HepG2 (cell line): ENCODE measurements at regions not wholly inside any gene's neighbourhood (a gene's known extent, or its start where the extent isn't known, plus 50 kb on each side); places are given as distances from the start of the nearest gene placed in this dataset.

Experiments
- ATAC-seq: fragments of 200-7000 bp; cut with Tn5 transposase; 3 replicates; pipeline ENCODE4 v1.9.1; 2020; ENCODE audit warnings: mild to moderate bottlenecking, moderate library complexity
- BruUV-seq: library from RNA; stranded (reverse); fragments of 400-500 nt; replicated peaks from 2 replicates; lab custom pipeline; 2021; lab: Mats Ljungman, UMichigan
- CTCF ChIA-PET: fragments of 300-600 bp; formaldehyde crosslinking; extraction: SDS; loops from one replicate; lab custom pipeline; 2021; ENCODE audit warnings: low total read pairs, inconsistent platforms, low intra/inter-chr PET ratio; lab: Yijun Ruan, JAX
- POLR2A ChIA-PET: fragments of 350-600 bp; sonication (Branson Sonifier 250); formaldehyde crosslinking; loops from one replicate; lab custom pipeline; 2020; ENCODE audit warnings: antibody characterized with exemption, inconsistent platforms; lab: Yijun Ruan, JAX
- DNase-seq: peaks from one replicate; pipeline ENCODE4 v3.0.0-alpha.2; 2015; ENCODE audit warnings: low spot score
- FAIRE-seq: peaks from 3 replicates; lab custom pipeline; 2011; peaks lifted over from hg19 to GRCh38; lab: Jason Lieb, UNC
- H2AFZ ChIP-seq: one replicate; pipeline ENCODE4 v1.6.1; 2011; ENCODE audit warnings: low read length, inconsistent platforms
- H3K27ac ChIP-seq: fragments of 300-600 bp; 3 replicates; pipeline ENCODE4 v1.8.0; 2011; ENCODE audit warnings: mixed run types, mild to moderate bottlenecking, mixed read lengths, low read length, inconsistent platforms; ENCODE audit not compliant: insufficient read depth; ENCODE audit errors: extremely low read length
- H3K27me3 ChIP-seq, 2 experiments: fragments of 200-600 bp in 1 of 2; 2 replicates in 1 of 2; 3 replicates in 1 of 2; pipeline versions ENCODE4 v1.6.0 to v1.8.0; 2011; ENCODE audit warnings: low read length in 2 of 2, mild to moderate bottlenecking in 2 of 2, moderate library complexity in 2 of 2, inconsistent platforms in 1 of 2; ENCODE audit not compliant: insufficient read depth in 2 of 2, control insufficient read depth in 1 of 2
- H3K36me3 ChIP-seq, 2 experiments: fragments of 200-600 bp in 1 of 2; replicated peaks in 1 of 2; 2 replicates in 1 of 2; 3 replicates in 1 of 2; pipeline versions ENCODE4 v1.5.1 to v1.8.0; 2011; ENCODE audit warnings: low read length in 2 of 2, inconsistent platforms in 1 of 2; ENCODE audit not compliant: insufficient read depth in 2 of 2, control insufficient read depth in 1 of 2
- H3K4me1 ChIP-seq: 2 replicates; pipeline ENCODE4 v1.5.1; 2012; ENCODE audit warnings: low read length, inconsistent platforms; ENCODE audit not compliant: insufficient read depth
- H3K4me2 ChIP-seq: 2 replicates; pipeline ENCODE4 v1.6.0; 2011; ENCODE audit warnings: low read depth, low read length, inconsistent platforms
- H3K4me3 ChIP-seq, 3 experiments: fragments of 200-600 bp in 1 of 3; sonication (generic), shearing (Covaris generic) in 1 of 3; replicated peaks in 1 of 3; 2 replicates each; pipeline ENCODE4 v1.5.1; 2011 to 2016; ENCODE audit warnings: low read length in 3 of 3, inconsistent platforms in 2 of 3, low read depth in 2 of 3, mild to moderate bottlenecking in 2 of 3, control low read depth in 1 of 3, mixed read lengths in 1 of 3; ENCODE audit not compliant: insufficient read depth in 1 of 3
- H3K79me2 ChIP-seq: one replicate; pipeline ENCODE4 v1.6.1; 2011; ENCODE audit warnings: low read length, inconsistent platforms; ENCODE audit not compliant: insufficient read depth
- H3K9ac ChIP-seq: 2 replicates; pipeline ENCODE4 v1.6.0; 2011; ENCODE audit warnings: mild to moderate bottlenecking, low read depth, low read length, inconsistent platforms; ENCODE audit not compliant: insufficient read depth
- H3K9me3 ChIP-seq: 2 replicates; pipeline ENCODE4 v1.5.1; 2012; ENCODE audit warnings: mild to moderate bottlenecking, low read length
- H4K20me1 ChIP-seq: 2 replicates; pipeline ENCODE4 v1.6.0; 2011; ENCODE audit warnings: inconsistent platforms, mild to moderate bottlenecking, low read length, moderate library complexity; ENCODE audit not compliant: insufficient read depth
- ARNT2 ChIP-seq: sonication (generic); formaldehyde crosslinking; IDR thresholded peaks from 2 replicates; pipeline ENCODE4 v1.8.0; 2022; ENCODE audit warnings: mild to moderate bottlenecking, low read depth, missing genetic modification reagents, moderate library complexity
- BRF2 ChIP-seq: sonication (generic); formaldehyde crosslinking; IDR thresholded peaks from 2 replicates; pipeline ENCODE4 v1.8.1; 2022; ENCODE audit warnings: mild to moderate bottlenecking, missing genetic modification reagents
- CBX5 ChIP-seq: sonication (generic); formaldehyde crosslinking; IDR thresholded peaks from 2 replicates; pipeline ENCODE4 v1.4.0; 2020; ENCODE audit warnings: missing genetic modification reagents, borderline replicate concordance
- CC2D1A ChIP-seq: sonication (generic); formaldehyde crosslinking; IDR thresholded peaks from 2 replicates; pipeline ENCODE4 v1.8.1; 2023; ENCODE audit warnings: mild to moderate bottlenecking, missing genetic modification reagents
- HNRNPK ChIP-seq: fragments of 200-400 bp; formaldehyde crosslinking; IDR thresholded peaks from 2 replicates; pipeline ENCODE4 v1.6.1; 2018; ENCODE audit warnings: low read length, low read depth, moderate library complexity, mild to moderate bottlenecking; ENCODE audit not compliant: poor library complexity, severe bottlenecking
- KDM2A ChIP-seq: sonication (generic); formaldehyde crosslinking; IDR thresholded peaks from 2 replicates; pipeline ENCODE4 v1.4.0; 2020; ENCODE audit warnings: low read depth, missing genetic modification reagents, borderline replicate concordance
- MIXL1 ChIP-seq: IDR thresholded peaks from 2 replicates; pipeline ENCODE4 v1.6.1; 2016
- POLR2AphosphoS5 ChIP-seq: IDR thresholded peaks from 2 replicates; pipeline ENCODE4 v1.6.1; 2012; ENCODE audit warnings: low read depth, low read length
- PRMT3 ChIP-seq: sonication (generic); formaldehyde crosslinking; IDR thresholded peaks from 2 replicates; pipeline ENCODE4 v1.8.1; 2022; ENCODE audit warnings: low read depth, mild to moderate bottlenecking, moderate library complexity, missing genetic modification reagents, borderline replicate concordance
- SP2 ChIP-seq: sonication (generic); formaldehyde crosslinking; IDR thresholded peaks from 2 replicates; pipeline ENCODE4 v1.5.1; 2020; ENCODE audit warnings: mild to moderate bottlenecking, missing genetic modification reagents
- ZMYM4 ChIP-seq: sonication (generic); formaldehyde crosslinking; IDR thresholded peaks from 2 replicates; pipeline ENCODE4 v1.8.1; 2023; ENCODE audit warnings: mild to moderate bottlenecking, missing genetic modification reagents
- ZNF160 ChIP-seq: sonication (generic); formaldehyde crosslinking; IDR thresholded peaks from 2 replicates; pipeline ENCODE4 v1.8.0; 2022; ENCODE audit warnings: mild to moderate bottlenecking, inconsistent platforms, missing genetic modification reagents
- ZNF20 ChIP-seq: sonication (generic); formaldehyde crosslinking; IDR thresholded peaks from 2 replicates; pipeline ENCODE4 v1.4.0; 2020; ENCODE audit warnings: mild to moderate bottlenecking, moderate library complexity, missing genetic modification reagents
- ZNF367 ChIP-seq: sonication (generic); formaldehyde crosslinking; IDR thresholded peaks from 2 replicates; pipeline ENCODE4 v1.4.0; 2020; ENCODE audit warnings: missing genetic modification reagents, borderline replicate concordance
- ZNF446 ChIP-seq: sonication (generic); formaldehyde crosslinking; IDR thresholded peaks from 2 replicates; pipeline ENCODE4 v1.5.0; 2020; ENCODE audit warnings: mild to moderate bottlenecking, missing genetic modification reagents
- in situ Hi-C: cut with HindIII; loops from 2 replicates; pipeline ENCODE4 v1.10.0; 2017; ENCODE audit warnings: low pct_unique_long_range_greater_than_20kb; ENCODE audit not compliant: extremely low pct_ligation_motif_present
- intact Hi-C: fragments of 100-400 bp; cut with micrococcal nuclease; formaldehyde crosslinking; loops from one replicate; pipeline ENCODE4 v1.10.0; 2022; ENCODE audit not compliant: unreplicated experiment
- TF ChIP-seq, protein P1 (sequence below): IDR thresholded peaks from 2 replicates; pipeline ENCODE4 v1.6.1; 2016
- TF ChIP-seq, protein P2 (sequence below): sonication (generic); formaldehyde crosslinking; IDR thresholded peaks from 2 replicates; pipeline ENCODE4 v1.8.0; 2022; ENCODE audit warnings: low read depth, missing genetic modification reagents
- TF ChIP-seq, protein P3 (sequence below): sonication (generic); formaldehyde crosslinking; IDR thresholded peaks from 2 replicates; pipeline ENCODE4 v1.5.0; 2020; ENCODE audit warnings: mild to moderate bottlenecking, missing genetic modification reagents, moderate library complexity

- TF ChIP-seq PRMT3 (CRISPR knock-in tag): no peak
- TF ChIP-seq KDM2A (CRISPR knock-in tag): no peak
Observed at GRCh38 chr2:187009483-187010239, 160.7 kb upstream of the ZSWIM2 start (continued).

DNA sequence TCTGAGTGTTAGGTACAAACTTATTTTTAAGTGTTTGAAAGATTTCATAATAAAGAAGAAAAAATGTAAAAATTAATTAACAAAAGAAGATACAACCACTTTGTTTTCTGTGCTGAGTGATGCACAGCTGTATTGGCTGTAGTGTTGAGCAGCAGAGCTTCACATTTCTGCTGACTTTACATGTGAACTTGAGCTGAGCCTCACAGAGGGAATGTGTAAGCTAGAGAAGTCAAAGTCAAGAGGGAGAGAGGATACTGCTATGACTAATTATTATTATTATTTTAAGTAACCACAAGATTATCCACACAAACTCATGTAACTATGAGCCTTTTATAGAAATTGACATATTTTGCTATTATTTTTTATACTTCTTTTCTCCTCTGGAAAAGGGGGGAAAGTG lies 159.1 kb upstream of the ZSWIM2 start:
- Histone ChIP-seq H3K4me3 (no peak overlapping the region), H3K9me3 (no peaks in the 10 kb centered on the region), H3K4me1 (no peaks in the 10 kb centered on the region), H4K20me1 (no peaks in the 10 kb centered on the region), H3K4me2 (no peak overlapping the region), H3K9ac (no peak overlapping the region), H3K27me3 (no peaks in the 10 kb centered on the region), H3K27ac (no peak overlapping the region), H2AFZ (no peak overlapping the region), H3K36me3 (no peaks in the 10 kb centered on the region), H3K79me2 (no peaks in the 10 kb centered on the region)
- BruUV-seq: no TSS peak
- intact Hi-C loops (no loop called here), in situ Hi-C loops (no loop called here)
- DNase-seq: no peak
- ATAC-seq: no peak
- TF ChIP-seq HNRNPK (no peak), CBX5 (CRISPR knock-in tag) (no peak), ZNF367 (CRISPR knock-in tag) (no peak), ZNF20 (CRISPR knock-in tag) (no peak), ZNF160 (CRISPR knock-in tag) (no peak), SP2 (CRISPR knock-in tag) (no peak), ZNF446 (CRISPR knock-in tag) (no peak), BRF2 (no peak), ZMYM4 (CRISPR knock-in tag) (no peak), ARNT2 (CRISPR knock-in tag) (no peak), MIXL1 (no peak), CC2D1A (CRISPR knock-in tag) (no peak), POLR2AphosphoS5 (no peak)
- TF ChIP-seq, protein P1, sequence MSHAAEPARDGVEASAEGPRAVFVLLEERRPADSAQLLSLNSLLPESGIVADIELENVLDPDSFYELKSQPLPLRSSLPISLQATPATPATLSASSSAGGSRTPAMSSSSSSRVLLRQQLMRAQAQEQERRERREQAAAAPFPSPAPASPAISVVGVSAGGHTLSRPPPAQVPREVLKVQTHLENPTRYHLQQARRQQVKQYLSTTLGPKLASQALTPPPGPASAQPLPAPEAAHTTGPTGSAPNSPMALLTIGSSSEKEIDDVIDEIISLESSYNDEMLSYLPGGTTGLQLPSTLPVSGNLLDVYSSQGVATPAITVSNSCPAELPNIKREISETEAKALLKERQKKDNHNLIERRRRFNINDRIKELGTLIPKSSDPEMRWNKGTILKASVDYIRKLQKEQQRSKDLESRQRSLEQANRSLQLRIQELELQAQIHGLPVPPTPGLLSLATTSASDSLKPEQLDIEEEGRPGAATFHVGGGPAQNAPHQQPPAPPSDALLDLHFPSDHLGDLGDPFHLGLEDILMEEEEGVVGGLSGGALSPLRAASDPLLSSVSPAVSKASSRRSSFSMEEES (CRISPR knock-in tag): no peak
- TF ChIP-seq, protein P2, sequence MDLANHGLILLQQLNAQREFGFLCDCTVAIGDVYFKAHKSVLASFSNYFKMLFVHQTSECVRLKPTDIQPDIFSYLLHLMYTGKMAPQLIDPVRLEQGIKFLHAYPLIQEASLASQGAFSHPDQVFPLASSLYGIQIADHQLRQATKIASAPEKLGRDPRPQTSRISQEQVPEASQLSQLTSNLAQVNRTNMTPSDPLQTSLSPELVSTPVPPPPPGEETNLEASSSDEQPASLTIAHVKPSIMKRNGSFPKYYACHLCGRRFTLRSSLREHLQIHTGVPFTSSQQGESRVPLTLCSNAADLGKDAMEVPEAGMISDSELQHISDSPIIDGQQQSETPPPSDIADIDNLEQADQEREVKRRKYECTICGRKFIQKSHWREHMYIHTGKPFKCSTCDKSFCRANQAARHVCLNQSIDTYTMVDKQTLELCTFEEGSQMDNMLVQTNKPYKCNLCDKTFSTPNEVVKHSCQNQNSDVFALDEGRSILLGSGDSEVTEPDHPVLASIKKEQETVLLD: no peak
- TF ChIP-seq, protein P3, sequence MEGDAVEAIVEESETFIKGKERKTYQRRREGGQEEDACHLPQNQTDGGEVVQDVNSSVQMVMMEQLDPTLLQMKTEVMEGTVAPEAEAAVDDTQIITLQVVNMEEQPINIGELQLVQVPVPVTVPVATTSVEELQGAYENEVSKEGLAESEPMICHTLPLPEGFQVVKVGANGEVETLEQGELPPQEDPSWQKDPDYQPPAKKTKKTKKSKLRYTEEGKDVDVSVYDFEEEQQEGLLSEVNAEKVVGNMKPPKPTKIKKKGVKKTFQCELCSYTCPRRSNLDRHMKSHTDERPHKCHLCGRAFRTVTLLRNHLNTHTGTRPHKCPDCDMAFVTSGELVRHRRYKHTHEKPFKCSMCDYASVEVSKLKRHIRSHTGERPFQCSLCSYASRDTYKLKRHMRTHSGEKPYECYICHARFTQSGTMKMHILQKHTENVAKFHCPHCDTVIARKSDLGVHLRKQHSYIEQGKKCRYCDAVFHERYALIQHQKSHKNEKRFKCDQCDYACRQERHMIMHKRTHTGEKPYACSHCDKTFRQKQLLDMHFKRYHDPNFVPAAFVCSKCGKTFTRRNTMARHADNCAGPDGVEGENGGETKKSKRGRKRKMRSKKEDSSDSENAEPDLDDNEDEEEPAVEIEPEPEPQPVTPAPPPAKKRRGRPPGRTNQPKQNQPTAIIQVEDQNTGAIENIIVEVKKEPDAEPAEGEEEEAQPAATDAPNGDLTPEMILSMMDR (CRISPR knock-in tag): no peak
- FAIRE-seq: no peak
- CTCF ChIA-PET: no interaction called here
- POLR2A ChIA-PET: no interaction called here
